ENCODE measurements at regions not wholly inside any gene's neighbourhood (a gene's known extent, or its start where the extent isn't known, plus 50 kb on each side); places are given as distances from the start of the nearest gene placed in this dataset.

- no peaks in the 10 kb centered on the region for H3K9me3 ChIP-seq (ENCODE audit: control insufficient read depth in 2 of 2, insufficient read depth in 1 of 2, low read depth in 1 of 2, low read length in 1 of 2)
- H3K4me3 ChIP-seq (ENCODE audit: low read depth in 1 of 3, low read length in 3 of 3): no peak overlapping the region
- H3K27me3 ChIP-seq (ENCODE audit: control insufficient read depth in 3 of 3, insufficient read depth in 3 of 3, low read length in 3 of 3): no peaks in the 10 kb centered on the region
- H3K4me1 ChIP-seq (ENCODE audit: control insufficient read depth in 3 of 3, insufficient read depth in 2 of 3, low read depth in 1 of 3, low read length in 2 of 3): peaks cover 2 to 8% (median 3%) of the 10 kb centered on the region in 3 donors
- FAIRE-seq (no peak), DNase-seq (no peak)
- no peak overlapping the region for H3K27ac ChIP-seq (ENCODE audit: low read depth in 1 of 3, low read length in 2 of 3)
- no peaks in the 10 kb centered on the region for H3K36me3 ChIP-seq (ENCODE audit: control insufficient read depth in 3 of 3, insufficient read depth in 2 of 3, low read depth in 1 of 3, low read length in 3 of 3)
- WGBS, 3 donors: 65 to 70% (median 67%) methylated on average over 2 of the region's 2 CpGs
Observed at GRCh38 chr11:15577519-15577918, 462.8 kb downstream of the INSC start.

- no peak overlapping the region for H3K27ac ChIP-seq (ENCODE audit: low read depth in 1 of 3, low read length in 2 of 3)
- peaks cover 2 to 8% (median 3%) of the 10 kb centered on the region in 3 donors for H3K4me1 ChIP-seq (ENCODE audit: control insufficient read depth in 3 of 3, insufficient read depth in 2 of 3, low read depth in 1 of 3, low read length in 2 of 3)
- 80 to 91% (median 83%) methylated on average over 12 of the region's 12 CpGs for WGBS, 3 donors
- no peaks in the 10 kb centered on the region for H3K9me3 ChIP-seq (ENCODE audit: control insufficient read depth in 2 of 2, insufficient read depth in 1 of 2, low read depth in 1 of 2, low read length in 1 of 2)
- FAIRE-seq (no peak), DNase-seq (no peak)
- no peaks in the 10 kb centered on the region for H3K36me3 ChIP-seq (ENCODE audit: control insufficient read depth in 3 of 3, insufficient read depth in 2 of 3, low read depth in 1 of 3, low read length in 3 of 3)
- no peaks in the 10 kb centered on the region for H3K27me3 ChIP-seq (ENCODE audit: control insufficient read depth in 3 of 3, insufficient read depth in 3 of 3, low read length in 3 of 3)
- no peak overlapping the region for H3K4me3 ChIP-seq (ENCODE audit: low read depth in 1 of 3, low read length in 3 of 3)
Observed at GRCh38 chr11:15579287-15580001, 464.7 kb downstream of the INSC start.

- FAIRE-seq: no peak
- peak overlapping the region in 1 of 3 donors; percentile 9 for H3K27ac ChIP-seq (ENCODE audit: low read depth in 1 of 3, low read length in 2 of 3)
- no peak overlapping the region for H3K4me3 ChIP-seq (ENCODE audit: low read depth in 1 of 3, low read length in 3 of 3)
- peak; percentile 24 to 85 for DNase-seq
- H3K4me1 ChIP-seq (ENCODE audit: control insufficient read depth in 3 of 3, insufficient read depth in 2 of 3, low read depth in 1 of 3, low read length in 2 of 3): peaks cover 2 to 8% (median 3%) of the 10 kb centered on the region in 3 donors
- no peaks in the 10 kb centered on the region for H3K9me3 ChIP-seq (ENCODE audit: control insufficient read depth in 2 of 2, insufficient read depth in 1 of 2, low read depth in 1 of 2, low read length in 1 of 2)
- no peaks in the 10 kb centered on the region for H3K27me3 ChIP-seq (ENCODE audit: control insufficient read depth in 3 of 3, insufficient read depth in 3 of 3, low read length in 3 of 3)
- WGBS, 3 donors: 88 to 100% (median 91%) methylated on average over 1 of the region's 1 CpG
- no peaks in the 10 kb centered on the region for H3K36me3 ChIP-seq (ENCODE audit: control insufficient read depth in 3 of 3, insufficient read depth in 2 of 3, low read depth in 1 of 3, low read length in 3 of 3)
Observed at GRCh38 chr11:15580056-15580774, 465.5 kb downstream of the INSC start.

GRCh38 chr11:15580775-15581095 lies 466.0 kb downstream of the INSC start:
- no peaks in the 10 kb centered on the region for H3K36me3 ChIP-seq (ENCODE audit: control insufficient read depth in 3 of 3, insufficient read depth in 2 of 3, low read depth in 1 of 3, low read length in 3 of 3)
- H3K27me3 ChIP-seq (ENCODE audit: control insufficient read depth in 3 of 3, insufficient read depth in 3 of 3, low read length in 3 of 3): no peaks in the 10 kb centered on the region
- H3K4me1 ChIP-seq (ENCODE audit: control insufficient read depth in 3 of 3, insufficient read depth in 2 of 3, low read depth in 1 of 3, low read length in 2 of 3): peaks cover 2 to 8% (median 3%) of the 10 kb centered on the region in 3 donors
- WGBS, 3 donors: 79 to 81% (median 81%) methylated on average over 3 of the region's 3 CpGs
- H3K4me3 ChIP-seq (ENCODE audit: low read depth in 1 of 3, low read length in 3 of 3): no peak overlapping the region
- DNase-seq: peak in 1 of 2 donors; percentile 69
- no peaks in the 10 kb centered on the region for H3K9me3 ChIP-seq (ENCODE audit: control insufficient read depth in 2 of 2, insufficient read depth in 1 of 2, low read depth in 1 of 2, low read length in 1 of 2)
- no peak for FAIRE-seq
- no peak overlapping the region for H3K27ac ChIP-seq (ENCODE audit: low read depth in 1 of 3, low read length in 2 of 3)

GRCh38 chr11:15584158-15584557 lies 469.4 kb downstream of the INSC start:
- 91 to 96% (median 92%) methylated on average over 5 of the region's 5 CpGs for WGBS, 3 donors
- H3K27me3 ChIP-seq (ENCODE audit: control insufficient read depth in 3 of 3, insufficient read depth in 3 of 3, low read length in 3 of 3): no peaks in the 10 kb centered on the region
- no peak for DNase-seq
- no peak overlapping the region for H3K27ac ChIP-seq (ENCODE audit: low read depth in 1 of 3, low read length in 2 of 3)
- FAIRE-seq: no peak
- no peaks in the 10 kb centered on the region for H3K36me3 ChIP-seq (ENCODE audit: control insufficient read depth in 3 of 3, insufficient read depth in 2 of 3, low read depth in 1 of 3, low read length in 3 of 3)
- peaks cover 2 to 8% (median 3%) of the 10 kb centered on the region in 3 donors for H3K4me1 ChIP-seq (ENCODE audit: control insufficient read depth in 3 of 3, insufficient read depth in 2 of 3, low read depth in 1 of 3, low read length in 2 of 3)
- no peaks in the 10 kb centered on the region for H3K9me3 ChIP-seq (ENCODE audit: control insufficient read depth in 2 of 2, insufficient read depth in 1 of 2, low read depth in 1 of 2, low read length in 1 of 2)
- no peak overlapping the region for H3K4me3 ChIP-seq (ENCODE audit: low read depth in 1 of 3, low read length in 3 of 3)

- Histone ChIP-seq H3K4me3 (ENCODE audit: low read depth in 1 of 3, low read length in 3 of 3) (no peak overlapping the region), H3K27ac (ENCODE audit: low read depth in 1 of 3, low read length in 2 of 3) (no peak overlapping the region), H3K9me3 (ENCODE audit: control insufficient read depth in 2 of 2, insufficient read depth in 1 of 2, low read depth in 1 of 2, low read length in 1 of 2) (no peaks in the 10 kb centered on the region), H3K36me3 (ENCODE audit: control insufficient read depth in 3 of 3, insufficient read depth in 2 of 3, low read depth in 1 of 3, low read length in 3 of 3) (no peaks in the 10 kb centered on the region), H3K4me1 (ENCODE audit: control insufficient read depth in 3 of 3, insufficient read depth in 2 of 3, low read depth in 1 of 3, low read length in 2 of 3) (peaks cover 0 to 2% (median 0%) of the 10 kb centered on the region in 3 donors), H3K27me3 (ENCODE audit: control insufficient read depth in 3 of 3, insufficient read depth in 3 of 3, low read length in 3 of 3) (no peaks in the 10 kb centered on the region)
- DNase-seq (no peak), FAIRE-seq (no peak)
- WGBS, 3 donors: 71 to 73% (median 72%) methylated on average over 4 of the region's 4 CpGs
Observed at GRCh38 chr11:15585602-15586331, 471.0 kb downstream of the INSC start.

GRCh38 chr11:15586741-15587473 lies 472.2 kb downstream of the INSC start:
- Histone ChIP-seq H3K36me3 (ENCODE audit: control insufficient read depth in 3 of 3, insufficient read depth in 2 of 3, low read depth in 1 of 3, low read length in 3 of 3) (no peaks in the 10 kb centered on the region), H3K27ac (ENCODE audit: low read depth in 1 of 3, low read length in 2 of 3) (no peak overlapping the region), H3K4me1 (ENCODE audit: control insufficient read depth in 3 of 3, insufficient read depth in 2 of 3, low read depth in 1 of 3, low read length in 2 of 3) (peaks cover 0 to 9% (median 0%) of the 10 kb centered on the region in 3 donors), H3K9me3 (ENCODE audit: control insufficient read depth in 2 of 2, insufficient read depth in 1 of 2, low read depth in 1 of 2, low read length in 1 of 2) (no peaks in the 10 kb centered on the region), H3K4me3 (ENCODE audit: low read depth in 1 of 3, low read length in 3 of 3) (no peak overlapping the region), H3K27me3 (ENCODE audit: control insufficient read depth in 3 of 3, insufficient read depth in 3 of 3, low read length in 3 of 3) (no peaks in the 10 kb centered on the region)
- WGBS, 3 donors: 74 to 90% (median 80%) methylated on average over 2 of the region's 2 CpGs
- FAIRE-seq (no peak), DNase-seq (no peak)

GRCh38 chr11:15589070-15589626 lies 474.4 kb downstream of the INSC start:
- 86 to 91% (median 89%) methylated on average over 8 of the region's 8 CpGs for WGBS, 3 donors
- H3K27ac ChIP-seq (ENCODE audit: low read depth in 1 of 3, low read length in 2 of 3): no peak overlapping the region
- FAIRE-seq (no peak), DNase-seq (no peak)
- no peaks in the 10 kb centered on the region for H3K9me3 ChIP-seq (ENCODE audit: control insufficient read depth in 2 of 2, insufficient read depth in 1 of 2, low read depth in 1 of 2, low read length in 1 of 2)
- H3K4me3 ChIP-seq (ENCODE audit: low read depth in 1 of 3, low read length in 3 of 3): no peak overlapping the region
- H3K27me3 ChIP-seq (ENCODE audit: control insufficient read depth in 3 of 3, insufficient read depth in 3 of 3, low read length in 3 of 3): no peaks in the 10 kb centered on the region
- peaks cover 0 to 13% (median 0%) of the 10 kb centered on the region in 3 donors for H3K4me1 ChIP-seq (ENCODE audit: control insufficient read depth in 3 of 3, insufficient read depth in 2 of 3, low read depth in 1 of 3, low read length in 2 of 3)
- H3K36me3 ChIP-seq (ENCODE audit: control insufficient read depth in 3 of 3, insufficient read depth in 2 of 3, low read depth in 1 of 3, low read length in 3 of 3): no peaks in the 10 kb centered on the region

All from small intestine (tissue), 7 donors.